GM18502 (cell line): ENCODE measurements at regions not wholly inside any gene's neighbourhood (a gene's known extent, or its start where the extent isn't known, plus 50 kb on each side); places are given as distances from the start of the nearest gene placed in this dataset.

Experiments
- ATAC-seq: cut with Tn5 transposase; IDR thresholded peaks from one replicate; pipeline ENCODE4 v1.9.1; 2021; ENCODE audit warnings: mild to moderate bottlenecking; ENCODE audit not compliant: unreplicated experiment, poor library complexity

DNA sequence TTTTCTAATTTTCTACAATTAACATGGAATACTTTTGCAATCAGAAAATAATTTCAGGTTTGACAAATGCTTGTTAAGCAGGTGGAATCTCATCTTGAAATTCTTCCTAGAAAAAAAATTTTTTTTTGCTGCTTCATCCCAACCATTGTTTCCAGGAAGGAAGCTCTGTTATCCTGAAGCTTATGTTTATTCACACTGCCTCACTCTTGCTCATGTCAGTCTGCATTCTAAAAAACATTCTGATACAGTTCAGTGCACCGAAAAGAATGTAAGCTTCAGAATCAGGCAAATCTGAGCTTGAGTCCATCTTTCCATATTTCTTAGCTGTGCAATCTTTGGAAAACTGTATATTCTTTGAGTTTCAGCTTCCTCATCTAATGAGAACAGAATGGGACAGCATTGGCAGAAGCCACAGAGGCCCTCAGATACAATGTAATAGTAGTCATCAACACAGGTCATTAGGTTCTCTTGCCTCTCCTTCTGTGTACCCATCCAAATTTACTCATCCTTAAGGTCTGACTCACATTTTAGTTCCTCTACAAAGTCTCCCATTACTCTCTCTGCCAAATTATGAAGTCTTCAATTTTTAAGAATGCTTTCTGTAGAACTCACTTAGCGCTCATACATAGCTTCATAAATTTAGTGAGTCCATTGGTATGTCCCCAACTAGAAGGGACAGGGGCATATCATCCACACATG lies 881.8 kb upstream of the NR2F2 start:
- no peak for ATAC-seq

DNA sequence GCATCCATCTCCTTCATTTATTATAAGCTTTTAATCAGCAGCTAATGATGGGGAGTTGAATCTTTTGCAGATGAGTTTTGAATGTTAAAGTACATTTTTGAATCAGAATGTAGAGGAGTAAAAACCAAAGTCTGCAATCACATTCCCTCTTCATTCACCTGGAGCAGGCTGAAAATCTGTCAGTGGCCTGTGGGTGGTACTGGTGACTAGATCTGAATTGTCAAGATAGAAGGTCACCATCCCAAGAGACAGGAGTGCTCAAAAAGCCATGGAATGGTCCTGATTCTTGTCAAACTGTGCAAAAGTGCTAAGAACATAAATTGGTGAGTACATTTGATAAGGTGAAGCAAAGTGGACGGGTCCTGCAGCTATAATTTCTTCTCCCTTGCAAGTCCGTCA lies 881.3 kb upstream of the NR2F2 start:
- ATAC-seq: no peak

DNA sequence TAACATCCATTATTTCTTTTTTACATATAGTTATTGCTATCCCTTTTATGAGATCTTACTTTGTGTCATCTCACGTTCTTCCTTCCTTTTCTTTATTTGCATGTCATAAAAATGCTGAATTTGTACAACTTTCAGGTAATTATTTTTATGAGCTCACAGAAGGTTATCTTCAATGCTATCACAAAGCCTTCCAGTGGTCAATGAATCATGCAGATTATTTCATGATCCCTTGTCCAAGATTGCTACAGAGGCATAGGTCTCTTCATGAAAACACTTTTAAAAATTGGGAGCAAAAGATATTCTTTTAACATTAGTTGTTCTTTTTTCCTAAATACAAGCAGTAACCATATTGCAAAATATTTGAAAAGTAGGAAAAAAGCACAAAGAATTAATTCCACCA lies 880.1 kb upstream of the NR2F2 start:
- no peak for ATAC-seq

DNA sequence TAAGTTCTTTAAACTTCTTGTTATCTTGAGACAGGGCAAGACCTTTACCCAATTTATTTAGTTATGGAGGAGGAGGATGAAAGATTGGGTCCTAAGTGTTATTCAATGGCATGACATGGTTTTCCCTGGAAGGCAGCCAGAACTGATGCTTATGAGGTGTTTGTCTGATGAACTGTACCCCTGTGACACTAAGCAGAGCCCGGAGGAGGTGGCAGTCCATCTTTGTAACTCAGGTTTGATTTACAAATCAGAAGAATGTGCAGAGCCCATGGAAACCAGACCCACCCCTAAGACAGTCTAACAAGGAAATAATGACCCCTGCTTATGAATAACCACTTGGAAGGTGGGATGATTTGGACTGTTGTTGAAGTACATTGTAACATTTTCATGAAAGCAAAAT lies 878.6 kb upstream of the NR2F2 start:
- no peak for ATAC-seq

DNA sequence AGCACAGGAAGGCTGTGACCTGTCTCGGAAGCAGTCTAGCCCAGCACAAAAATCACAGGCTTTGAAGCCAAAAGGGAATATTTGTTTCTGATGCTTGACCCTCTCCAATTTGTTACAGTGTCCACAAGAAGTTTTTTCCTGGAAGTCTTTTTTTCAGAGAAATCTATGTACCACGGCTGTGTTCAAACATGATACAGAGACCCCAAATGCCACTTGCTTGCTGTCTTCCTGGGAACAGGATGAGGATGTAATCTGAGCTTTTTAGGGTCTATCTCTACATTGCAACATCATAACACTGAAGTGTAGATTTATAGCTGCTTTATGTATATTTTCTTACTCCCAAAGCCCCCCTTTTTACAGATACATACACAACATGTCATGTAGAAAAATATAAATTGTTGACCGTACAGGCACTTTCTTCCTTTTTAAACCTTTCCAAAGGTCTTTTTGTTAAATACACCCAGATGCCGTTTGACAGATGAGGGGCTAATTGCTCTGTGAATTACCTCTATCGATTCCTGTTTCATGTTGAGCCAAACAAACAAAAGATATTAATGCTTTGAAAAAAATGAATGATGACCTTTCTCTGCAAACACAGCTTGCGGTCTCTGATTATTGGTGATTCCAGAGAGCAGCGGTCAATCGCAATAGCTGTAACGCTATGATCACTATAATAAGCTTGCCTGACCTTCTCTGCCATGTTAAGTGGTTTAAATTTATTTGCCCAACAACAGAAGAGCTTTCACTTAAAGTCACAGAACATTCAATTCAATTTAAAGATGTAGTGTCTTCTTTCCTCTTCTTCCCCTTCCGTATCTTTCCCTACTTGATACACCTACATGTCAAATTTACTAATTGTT lies 875.9 kb upstream of the NR2F2 start:
- no peak for ATAC-seq

DNA sequence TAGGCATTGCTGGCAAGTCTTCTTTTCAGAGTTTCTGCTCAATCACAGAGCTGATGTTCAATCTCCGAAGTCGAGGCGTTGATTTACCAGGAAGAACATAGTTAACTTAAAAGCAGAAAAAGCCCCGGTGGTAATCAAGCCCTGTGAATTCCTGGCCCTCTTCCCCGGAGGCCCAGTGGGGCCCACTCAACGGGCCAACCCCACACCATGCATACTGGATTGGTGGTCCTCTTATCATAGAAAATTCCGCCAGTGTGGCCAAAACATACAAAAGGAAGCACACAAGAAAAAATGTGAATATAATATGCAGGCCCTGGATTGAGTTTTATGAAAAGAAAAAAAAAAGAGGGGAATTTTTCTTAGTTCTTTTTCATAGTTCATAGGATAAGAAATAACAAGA lies 873.0 kb upstream of the NR2F2 start:
- no peak for ATAC-seq

DNA sequence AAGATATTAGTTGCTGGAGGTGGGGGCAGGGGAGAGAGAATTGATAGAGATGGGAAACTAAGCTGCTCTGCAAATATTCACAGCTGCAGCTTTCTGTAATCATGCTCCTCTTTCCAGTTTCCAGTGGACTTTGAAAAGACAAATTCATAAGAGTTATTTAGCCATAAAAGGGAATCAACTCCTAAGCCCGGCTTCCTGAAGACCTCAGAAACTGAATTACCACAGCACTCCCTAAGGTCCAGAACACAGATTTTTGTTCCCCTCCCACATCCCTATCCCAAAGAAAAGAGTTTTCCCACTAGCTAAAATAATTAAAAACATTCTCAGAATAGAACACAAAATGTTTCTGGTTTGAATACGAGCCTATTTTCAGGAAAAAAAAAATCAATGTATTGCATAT lies 871.8 kb upstream of the NR2F2 start:
- ATAC-seq: no peak

DNA sequence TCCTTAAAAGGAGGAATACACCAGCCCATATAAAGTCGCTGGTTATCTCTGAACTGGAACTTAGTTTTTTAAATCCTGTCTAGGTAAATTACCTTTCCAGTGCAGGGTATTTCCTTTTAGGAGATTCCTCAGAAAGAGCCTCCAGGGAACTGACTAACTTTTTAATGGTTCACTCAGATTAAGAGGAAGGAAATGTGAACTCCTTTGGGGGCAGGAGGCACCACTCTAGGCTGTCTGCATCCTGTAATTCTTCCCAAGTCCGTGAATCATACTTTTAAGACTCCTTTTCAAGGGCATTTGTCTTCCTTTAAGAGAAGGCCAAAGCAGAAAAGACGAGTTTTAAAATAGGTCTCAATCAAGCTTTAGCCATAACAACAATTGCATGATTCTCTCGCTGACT lies 871.2 kb upstream of the NR2F2 start:
- no peak for ATAC-seq

DNA sequence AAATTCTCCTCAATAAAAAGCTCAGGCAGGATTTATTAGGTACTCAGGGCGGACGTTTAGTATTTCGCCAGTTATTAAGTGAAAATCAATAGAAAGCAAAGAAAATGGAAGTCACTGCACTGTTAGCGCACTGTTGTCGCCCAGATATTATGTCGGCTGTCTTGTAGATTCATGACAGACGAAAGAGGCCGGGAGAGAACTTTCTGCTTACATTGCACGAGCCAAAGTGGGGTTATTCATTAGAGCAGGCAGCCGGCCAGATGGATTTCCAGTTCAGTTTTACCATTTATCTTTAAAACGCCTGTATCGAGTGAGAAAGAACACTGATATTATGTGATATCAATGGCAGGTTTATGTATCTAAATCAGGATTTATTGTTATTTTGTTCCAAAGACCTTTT lies 866.0 kb upstream of the NR2F2 start:
- ATAC-seq: no peak

DNA sequence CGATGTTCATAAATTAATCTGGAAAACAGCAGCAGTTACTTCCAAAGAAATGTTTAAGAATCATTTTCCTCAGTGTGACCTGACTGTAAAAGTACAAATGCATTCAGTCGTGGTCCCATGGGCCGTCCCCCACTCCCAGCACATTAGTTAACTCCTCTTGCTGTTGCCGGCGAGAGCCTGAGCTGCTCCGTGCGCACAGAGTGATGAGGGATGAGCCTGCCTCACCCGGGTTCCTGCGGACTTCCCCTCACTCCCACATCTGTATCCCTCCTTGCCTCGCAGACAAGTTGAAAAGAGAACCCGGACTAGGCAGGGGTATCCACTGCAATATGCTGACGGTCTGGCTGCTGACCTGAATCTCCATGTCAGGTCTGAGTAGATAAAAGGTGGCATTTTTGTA lies 861.7 kb upstream of the NR2F2 start:
- ATAC-seq: no peak

DNA sequence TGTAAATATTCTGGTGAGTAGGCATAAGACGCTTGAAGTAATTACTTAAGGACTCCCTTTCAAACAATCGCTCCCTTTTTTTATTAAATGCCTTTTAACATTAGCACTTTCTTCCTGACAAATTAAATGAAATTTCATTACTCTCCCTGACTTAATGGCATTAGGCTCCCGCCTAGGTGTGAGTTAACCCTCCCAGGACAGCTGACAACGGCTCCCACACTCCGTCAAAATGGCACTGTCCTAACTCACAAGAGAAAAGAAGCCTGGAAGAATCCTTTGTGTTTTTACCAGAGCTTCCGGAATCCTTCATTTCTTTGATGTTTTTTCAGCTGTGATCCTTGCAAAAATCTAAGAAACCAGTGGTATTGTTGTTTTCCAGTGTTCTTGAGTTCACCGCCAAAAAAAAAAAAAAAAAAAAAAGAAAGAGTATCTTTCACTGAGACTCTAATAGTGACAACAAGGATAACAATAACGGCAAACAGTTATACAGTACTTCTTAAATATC lies 861.0 kb upstream of the NR2F2 start:
- ATAC-seq: no peak

DNA sequence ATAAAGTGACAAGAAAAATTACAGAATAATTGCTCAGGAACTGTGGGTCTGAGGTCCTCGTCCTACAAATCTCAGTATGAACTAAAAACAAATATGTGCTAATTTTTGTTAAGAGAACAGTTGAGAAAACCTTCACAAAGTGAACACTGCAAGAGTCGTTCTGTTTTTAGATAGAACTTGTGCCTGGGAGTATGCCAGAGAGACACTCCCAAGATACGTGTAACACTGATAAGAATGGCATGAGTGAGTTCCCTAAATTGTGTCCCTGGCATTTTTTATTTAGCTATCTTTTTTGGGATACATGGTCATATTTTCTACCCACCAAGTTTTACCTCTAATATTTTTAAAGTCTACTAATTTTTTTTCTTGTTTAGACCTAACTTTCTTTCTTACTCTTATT lies 860.0 kb upstream of the NR2F2 start:
- no peak for ATAC-seq

DNA sequence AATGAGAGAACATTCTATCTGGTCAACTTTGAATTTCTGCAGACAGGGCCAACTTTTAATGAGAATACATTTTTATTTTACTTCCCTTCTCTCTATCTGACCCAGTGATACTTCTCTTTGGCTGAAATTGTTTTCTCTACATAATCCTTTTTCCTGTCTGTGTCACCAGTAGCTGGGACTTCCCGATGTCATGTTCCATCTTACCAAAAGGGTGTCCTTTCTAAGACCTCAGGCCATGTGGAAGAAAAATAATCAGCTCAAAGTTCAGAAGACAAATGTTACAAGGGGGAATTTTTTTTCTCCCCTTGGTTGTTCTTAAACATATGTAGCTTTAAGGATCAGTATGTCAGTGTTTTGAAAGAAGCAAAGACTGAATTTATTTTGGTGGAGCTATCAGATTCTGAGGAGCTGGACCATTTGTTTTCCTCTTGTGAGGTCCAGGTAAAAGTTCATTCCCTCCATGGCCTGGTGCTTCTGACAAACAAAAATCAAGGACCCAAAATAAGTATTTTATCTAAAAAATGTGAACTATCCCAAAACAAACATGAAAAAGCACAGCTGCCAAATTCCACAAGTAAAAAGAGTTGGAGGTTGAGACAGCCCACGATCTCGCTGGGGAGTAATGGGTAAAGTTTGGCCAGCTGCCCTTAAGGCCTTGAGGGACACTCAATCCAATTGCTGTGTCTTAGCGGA lies 859.4 kb upstream of the NR2F2 start:
- ATAC-seq: no peak

DNA sequence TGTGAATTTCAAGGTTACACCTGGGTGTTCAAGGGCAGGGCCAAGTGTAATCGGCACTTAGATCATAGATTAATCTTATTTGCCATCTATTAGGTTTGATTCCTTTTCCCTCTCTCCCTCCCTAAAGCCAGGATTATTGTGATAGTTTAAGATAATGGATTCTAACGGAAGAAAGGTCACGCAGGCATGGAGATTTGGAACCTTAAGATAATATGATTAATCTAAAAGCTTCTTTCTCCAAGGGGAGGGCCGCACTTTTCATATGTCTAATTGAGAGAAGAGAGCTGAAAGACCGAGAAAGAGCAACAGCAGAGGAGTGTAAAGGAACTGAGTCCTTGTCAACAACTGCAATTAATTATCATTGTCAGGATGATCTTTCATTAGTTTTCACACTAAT lies 858.8 kb upstream of the NR2F2 start:
- no peak for ATAC-seq

DNA sequence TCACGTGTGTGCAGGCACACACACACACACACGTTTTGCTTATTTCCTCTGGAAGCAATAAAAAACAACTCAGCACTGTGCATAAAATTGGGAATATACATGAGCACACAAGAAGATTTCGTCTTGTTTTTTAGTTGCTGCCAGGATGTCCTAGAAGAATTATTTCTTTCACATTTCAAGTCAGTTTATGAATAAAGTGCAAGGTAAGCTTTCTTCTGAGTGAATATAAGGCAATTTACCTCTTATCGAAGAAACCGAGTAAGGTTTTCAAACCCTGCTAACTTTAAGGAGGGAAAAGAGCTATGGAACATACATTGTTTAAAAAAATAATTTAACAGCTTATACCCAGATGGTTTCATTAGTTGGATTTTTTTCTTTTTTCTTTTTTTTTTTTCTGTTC lies 855.4 kb upstream of the NR2F2 start:
- no peak for ATAC-seq

DNA sequence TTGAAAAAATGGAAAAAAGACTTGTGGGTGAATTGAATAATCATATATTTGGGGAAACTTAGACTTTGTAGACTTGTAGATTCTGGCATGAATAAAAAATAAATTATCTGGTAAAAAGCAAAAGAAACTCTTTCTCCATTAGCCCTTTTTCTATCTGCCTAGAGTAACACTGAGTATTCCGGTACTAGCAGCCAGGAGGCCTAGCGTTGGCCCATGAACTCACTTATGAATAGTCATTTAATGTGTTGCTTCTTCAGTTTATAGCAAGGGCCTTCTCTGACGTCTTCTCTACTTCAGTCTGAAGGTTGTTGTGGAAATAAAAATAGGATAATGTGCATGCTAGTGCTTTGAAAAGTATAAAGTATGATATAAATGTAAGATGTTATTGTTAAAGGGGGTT lies 851.2 kb upstream of the NR2F2 start:
- no peak for ATAC-seq

DNA sequence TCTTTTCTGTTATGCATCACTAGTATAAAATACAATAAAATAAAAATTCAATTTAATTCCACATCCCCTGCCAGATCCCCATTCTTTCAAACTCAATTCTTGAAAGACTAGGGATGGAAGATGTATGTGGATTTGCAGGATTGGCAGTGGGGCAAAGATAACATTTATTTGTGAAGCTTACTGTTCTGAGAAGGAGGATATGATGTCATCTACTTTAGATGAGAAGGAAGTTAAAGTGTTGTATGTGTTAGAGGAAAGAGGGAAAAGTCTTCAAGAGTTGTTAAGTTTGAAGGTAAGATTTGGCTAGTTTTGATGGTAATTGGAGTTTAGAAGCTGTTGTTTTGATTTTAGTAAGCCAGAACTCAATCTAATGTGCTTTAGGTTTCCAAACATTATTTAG lies 845.1 kb upstream of the NR2F2 start:
- no peak for ATAC-seq

DNA sequence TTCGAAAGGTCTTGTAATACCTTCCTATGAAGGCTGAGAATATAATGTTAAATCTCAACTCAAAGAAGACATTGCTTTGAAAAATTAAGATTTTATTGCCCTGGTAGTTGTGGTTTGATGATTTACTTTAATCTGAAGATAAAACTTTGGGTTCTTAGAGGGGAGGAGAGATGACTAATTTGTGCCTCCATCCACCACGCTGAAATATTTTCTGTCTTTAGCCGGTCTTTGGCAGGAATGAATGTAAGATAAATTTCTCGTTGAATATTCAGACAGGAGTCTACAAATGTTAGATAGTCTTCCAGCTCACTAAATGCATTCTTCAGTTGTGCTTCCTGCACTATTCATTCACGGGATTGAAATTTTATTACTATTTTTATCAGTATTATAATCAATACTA lies 844.3 kb upstream of the NR2F2 start:
- no peak for ATAC-seq

DNA sequence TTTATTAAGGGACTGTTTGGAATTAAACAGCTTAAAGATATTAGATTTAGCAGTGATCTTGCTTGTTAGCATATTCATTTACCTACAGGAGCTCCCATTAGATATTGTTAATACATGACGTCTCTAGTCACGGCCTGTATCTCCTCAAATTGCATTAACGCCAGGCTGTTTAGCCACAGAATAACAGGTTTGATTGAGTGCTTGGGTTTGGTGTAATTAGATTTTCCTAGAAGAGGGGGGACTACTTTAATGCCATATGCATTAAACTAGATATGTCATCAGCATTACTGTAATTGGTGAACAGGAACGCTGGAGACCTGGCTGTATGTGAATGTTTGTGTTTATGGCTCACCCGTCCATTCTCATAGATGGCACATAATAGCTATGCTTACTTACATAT lies 841.4 kb upstream of the NR2F2 start:
- ATAC-seq: no peak

DNA sequence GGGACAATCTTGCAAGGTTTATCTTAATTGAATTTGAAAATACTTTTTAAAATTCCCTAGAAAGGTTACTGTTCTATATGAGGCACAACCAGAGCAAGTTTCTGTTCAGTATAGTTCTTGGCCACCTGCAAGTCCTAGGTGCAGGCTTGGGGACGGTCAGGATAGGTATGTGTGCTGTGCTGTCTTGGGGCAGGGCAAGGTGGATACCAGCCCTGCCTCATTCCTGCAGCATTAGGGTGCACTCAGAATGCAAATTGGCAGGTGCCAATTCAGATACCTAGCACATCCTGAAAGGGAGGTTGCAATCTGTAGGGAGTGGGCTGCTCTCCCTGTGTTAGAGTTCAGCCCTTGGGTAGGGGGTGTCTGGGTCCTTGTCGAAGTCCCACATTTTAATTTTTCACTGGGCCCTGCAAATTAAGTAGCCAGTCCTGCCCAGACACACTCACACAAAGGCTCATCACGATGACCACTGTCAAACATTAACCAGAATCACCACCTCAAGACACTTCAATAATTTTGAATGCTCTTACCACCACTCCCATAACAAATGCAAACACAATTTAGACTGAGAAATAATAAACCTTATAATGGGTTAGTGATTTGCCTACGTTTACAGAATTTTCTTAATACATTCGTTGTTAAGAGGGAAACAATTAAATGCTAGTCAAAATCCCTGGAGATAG lies 838.0 kb upstream of the NR2F2 start:
- no peak for ATAC-seq
